HG02938 (cell line): ENCODE measurements at regions not wholly inside any gene's neighbourhood (a gene's known extent, or its start where the extent isn't known, plus 50 kb on each side); places are given as distances from the start of the nearest gene placed in this dataset.

Source experiments
- ATAC-seq: cut with Tn5 transposase; IDR thresholded peaks from one replicate; pipeline ENCODE4 v1.9.1; 2021; ENCODE audit warnings: mild to moderate bottlenecking, moderate library complexity; ENCODE audit not compliant: unreplicated experiment

DNA sequence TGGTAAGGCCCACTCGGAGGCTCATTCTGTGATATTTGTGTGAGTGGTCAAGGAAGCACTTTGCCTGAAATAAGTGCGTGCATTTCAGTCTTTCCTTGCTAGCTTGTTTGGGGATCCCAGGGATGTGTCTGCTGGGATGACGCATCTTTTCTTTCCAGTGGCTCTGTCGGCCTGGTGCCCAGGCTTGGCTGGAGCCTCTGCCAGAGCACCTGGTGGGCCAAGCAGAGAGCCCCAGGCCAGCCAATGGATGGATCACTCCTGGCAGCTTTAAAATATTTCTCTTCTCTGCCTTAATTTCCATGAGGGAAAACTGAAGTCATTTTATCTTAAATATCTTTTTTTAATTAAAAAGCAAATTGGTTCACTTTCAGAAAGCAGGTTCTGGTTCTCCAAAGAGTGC lies 501.8 kb upstream of the HS6ST1 start:
- no peak for ATAC-seq

DNA sequence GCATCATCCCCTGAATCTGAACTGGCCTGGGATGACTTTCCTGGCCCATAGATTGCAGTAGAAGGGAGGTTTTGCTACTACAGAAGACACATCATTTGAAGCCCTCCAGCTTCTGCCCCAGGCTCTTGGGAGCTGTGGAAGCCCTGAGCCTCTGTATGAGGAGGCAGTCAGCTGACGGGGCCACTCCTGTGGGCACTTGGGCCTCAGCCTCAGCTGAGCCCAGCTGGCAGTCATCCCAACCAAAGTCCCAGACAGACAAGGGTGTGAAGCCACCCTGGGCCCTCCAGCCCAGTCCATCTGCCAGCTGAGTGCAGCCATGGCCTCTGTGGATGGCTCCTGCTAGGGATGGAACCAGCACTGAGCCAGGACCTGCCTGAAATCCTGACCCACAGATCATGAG lies 502.3 kb upstream of the HS6ST1 start:
- ATAC-seq: no peak

- no peak for ATAC-seq
Observed at GRCh38 chr2:128832946-128833663, 514.4 kb upstream of the HS6ST1 start.

GRCh38 chr2:128833664-128834027 lies 515.0 kb upstream of the HS6ST1 start:
- no peak for ATAC-seq

GRCh38 chr2:128834207-128834879 lies 515.7 kb upstream of the HS6ST1 start:
- no peak for ATAC-seq

- ATAC-seq: no peak
Observed at GRCh38 chr2:128834880-128835252, 516.2 kb upstream of the HS6ST1 start.

DNA sequence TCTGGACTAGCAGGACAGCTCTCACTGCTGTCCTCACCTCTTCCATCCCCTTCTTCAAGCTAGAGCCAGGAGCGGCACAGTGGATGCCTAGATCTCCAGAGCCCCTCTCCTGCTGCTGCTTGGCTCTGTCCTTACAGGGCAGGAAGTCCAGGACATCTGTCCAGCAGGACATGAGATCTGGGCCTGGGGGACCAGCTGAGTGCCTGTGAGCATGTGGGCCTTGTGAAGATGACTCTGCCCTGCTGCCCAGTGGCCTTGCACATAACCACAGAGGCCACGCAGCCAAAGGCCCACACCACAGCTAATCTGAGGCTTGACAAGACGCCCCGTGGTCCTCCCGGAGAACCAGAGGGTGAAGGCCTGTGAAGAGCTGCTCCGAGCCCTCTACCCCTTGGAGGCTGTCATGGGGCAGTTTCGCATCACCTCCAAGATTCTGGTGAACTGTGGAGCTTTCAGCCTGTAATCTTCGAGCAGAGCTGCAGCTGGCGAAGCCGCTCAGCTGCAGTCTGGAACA lies 516.7 kb upstream of the HS6ST1 start:
- ATAC-seq: no peak

GRCh38 chr2:128835974-128836373 lies 517.3 kb upstream of the HS6ST1 start:
- ATAC-seq: no peak

DNA sequence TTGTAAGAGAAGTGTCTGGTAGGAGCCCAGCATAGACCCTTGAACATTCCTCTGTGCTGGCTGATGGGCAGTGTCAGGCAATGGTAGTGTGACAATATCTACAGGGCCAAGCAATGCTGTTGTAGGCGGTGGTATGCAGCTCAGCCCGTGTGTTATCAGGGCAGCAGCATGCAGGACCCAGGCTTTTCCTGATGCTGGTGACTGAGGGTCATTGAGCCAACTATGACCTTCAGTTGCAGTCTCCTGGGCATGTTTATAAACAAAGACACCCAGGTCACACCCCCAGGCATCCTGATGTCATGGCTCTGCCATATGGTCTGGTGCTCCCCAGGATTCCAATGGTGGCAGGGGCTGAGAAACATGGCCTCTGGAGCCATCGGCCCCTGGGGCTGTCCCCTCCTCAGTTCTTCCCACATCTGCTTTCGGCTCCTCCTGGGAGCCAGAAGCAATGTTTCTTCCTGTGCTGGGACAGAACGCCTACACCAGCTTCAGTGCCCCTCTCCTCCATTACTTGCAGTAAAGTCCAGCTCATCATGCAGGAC lies 518.0 kb upstream of the HS6ST1 start:
- ATAC-seq: no peak

GRCh38 chr2:128838244-128838643 lies 519.6 kb upstream of the HS6ST1 start:
- no peak for ATAC-seq

- ATAC-seq: no peak
Observed at GRCh38 chr2:128841803-128842202, 523.1 kb upstream of the HS6ST1 start.

DNA sequence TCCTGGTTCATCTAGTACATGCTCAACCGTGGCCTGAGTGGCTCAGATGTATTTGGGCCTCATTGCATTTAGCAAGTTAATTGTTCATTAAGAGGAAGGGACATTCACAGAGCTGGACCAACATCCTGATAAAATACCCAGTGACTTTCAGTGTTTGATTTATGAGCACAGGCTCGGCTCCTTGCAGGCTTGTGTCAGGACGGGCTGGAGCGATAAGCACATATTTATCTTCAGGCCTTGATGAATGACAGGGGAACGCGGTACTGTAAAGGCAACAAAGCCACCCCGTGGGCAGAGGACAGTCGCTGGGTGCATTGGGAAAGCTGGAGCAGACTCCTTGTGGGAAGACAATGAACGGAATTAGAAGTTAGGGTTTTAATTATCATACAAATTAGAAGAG lies 548.6 kb upstream of the HS6ST1 start:
- ATAC-seq: no peak

DNA sequence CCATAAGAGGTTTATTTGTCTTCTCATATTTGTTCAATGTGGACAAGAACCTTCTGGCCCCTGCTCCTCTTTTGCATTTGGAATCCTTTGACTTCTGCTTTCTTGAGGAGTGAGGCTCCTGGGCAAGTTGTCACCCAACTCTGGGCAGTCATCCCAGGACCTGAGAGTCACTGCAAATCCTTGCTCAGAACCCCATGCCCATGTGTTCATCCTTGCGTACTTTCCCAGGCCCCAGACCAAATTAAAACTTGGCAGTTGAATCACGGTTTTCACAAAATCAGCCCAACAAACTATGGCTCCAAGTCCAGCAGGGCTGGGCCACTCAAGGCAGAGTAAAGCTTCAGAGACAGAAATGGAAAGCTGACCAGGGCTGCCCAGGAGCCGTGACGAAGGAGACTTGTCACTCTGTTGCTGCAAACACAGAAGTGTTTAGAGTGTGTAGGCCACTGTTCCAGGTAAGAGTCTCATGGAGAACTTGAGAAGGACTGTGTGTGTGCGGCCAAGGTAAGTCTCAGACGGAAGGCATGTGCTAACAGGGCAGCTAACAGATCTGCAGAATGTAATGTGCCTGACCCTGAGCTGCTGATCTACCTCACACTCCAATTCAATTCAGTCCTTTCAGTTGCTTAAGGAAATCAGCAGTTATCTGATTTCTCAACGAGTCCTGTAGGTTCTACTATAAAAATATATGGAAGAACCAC lies 549.4 kb upstream of the HS6ST1 start:
- ATAC-seq: no peak

GRCh38 chr2:128868686-128869551 lies 550.3 kb upstream of the HS6ST1 start:
- no peak for ATAC-seq

GRCh38 chr2:128874608-128875007 lies 555.9 kb upstream of the HS6ST1 start:
- ATAC-seq: no peak

- no peak for ATAC-seq
Observed at GRCh38 chr2:128876986-128877983, 558.6 kb upstream of the HS6ST1 start.

- no peak for ATAC-seq
Observed at GRCh38 chr2:128879161-128879560, 560.5 kb upstream of the HS6ST1 start.

DNA sequence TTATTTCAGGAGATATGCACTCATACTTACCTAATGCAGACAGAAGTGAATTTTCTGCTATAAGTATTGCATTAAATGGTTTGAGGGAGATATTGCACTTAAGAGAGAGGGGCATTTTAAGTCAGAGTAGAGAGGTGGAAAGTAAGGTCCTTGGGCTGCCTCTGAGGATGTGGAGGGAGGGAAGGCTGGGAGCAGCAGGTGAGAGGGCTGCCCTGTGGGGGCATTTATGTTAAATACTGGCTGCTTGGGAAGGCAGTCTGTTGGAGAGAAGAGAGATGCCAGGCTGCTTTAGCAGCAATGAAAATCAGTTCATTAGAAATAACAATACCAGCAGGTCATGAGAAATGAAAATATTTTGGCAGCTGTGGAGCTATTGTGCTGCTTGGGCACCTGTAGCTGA lies 576.2 kb upstream of the HS6ST1 start:
- no peak for ATAC-seq

GRCh38 chr2:128901572-128902391 lies 583.1 kb upstream of the HS6ST1 start:
- ATAC-seq: no peak
